HG02759 (cell line): ENCODE measurements at regions not wholly inside any gene's neighbourhood (a gene's known extent, or its start where the extent isn't known, plus 50 kb on each side); places are given as distances from the start of the nearest gene placed in this dataset.
"Not testable (repeated sequence)": the region's sequence is repeated elsewhere in the genome, so short reads cannot be mapped to it uniquely, and the experiment has no call there.

Source experiments
- ATAC-seq: cut with Tn5 transposase; IDR thresholded peaks from one replicate; pipeline ENCODE4 v1.9.1; 2021; ENCODE audit warnings: mild to moderate bottlenecking, moderate library complexity; ENCODE audit not compliant: unreplicated experiment

- no peak for ATAC-seq
These were observed 1280.9 kb upstream of the TENM3 start for GRCh38 chr4:180962268-180962667.

GRCh38 chr4:180966312-180966711 is 1276.9 kb upstream of the TENM3 start:
- ATAC-seq = no peak

- no peak for ATAC-seq
These were observed 1275.3 kb upstream of the TENM3 start for GRCh38 chr4:180967936-180968335.

GRCh38 chr4:180973894-180974293 is 1269.3 kb upstream of the TENM3 start:
- ATAC-seq = no peak

- ATAC-seq = no peak
These were observed 1252.3 kb upstream of the TENM3 start for GRCh38 chr4:180990931-180991330.

GRCh38 chr4:180993244-180993836 is 1249.9 kb upstream of the TENM3 start:
- ATAC-seq = no peak

- no peak for ATAC-seq
These were observed 1248.5 kb upstream of the TENM3 start for GRCh38 chr4:180994722-180995121.

- ATAC-seq = no peak
These were observed 1244.0 kb upstream of the TENM3 start for GRCh38 chr4:180999217-180999616.

GRCh38 chr4:181004056-181004455 is 1239.1 kb upstream of the TENM3 start:
- no peak for ATAC-seq

- ATAC-seq = no peak
These were observed 1236.5 kb upstream of the TENM3 start for GRCh38 chr4:181006499-181007260.

- ATAC-seq = no peak
These were observed 1235.5 kb upstream of the TENM3 start for GRCh38 chr4:181007751-181008150.

GRCh38 chr4:181008164-181008563 is 1235.0 kb upstream of the TENM3 start:
- no peak for ATAC-seq

- ATAC-seq = no peak
These were observed 1230.0 kb upstream of the TENM3 start for GRCh38 chr4:181013162-181013561.

GRCh38 chr4:181017038-181017437 is 1226.2 kb upstream of the TENM3 start:
- no peak for ATAC-seq

- no peak for ATAC-seq
These were observed 1224.7 kb upstream of the TENM3 start for GRCh38 chr4:181018472-181018871.

- no peak for ATAC-seq
These were observed 1224.3 kb upstream of the TENM3 start for GRCh38 chr4:181018913-181019312.

- ATAC-seq = no peak
These were observed 1222.7 kb upstream of the TENM3 start for GRCh38 chr4:181020456-181020855.

GRCh38 chr4:181021213-181021612 is 1222.0 kb upstream of the TENM3 start:
- ATAC-seq = no peak

- ATAC-seq = not testable (repeated sequence)
These were observed 1212.9 kb upstream of the TENM3 start for GRCh38 chr4:181030135-181030921.

- ATAC-seq = no peak
These were observed 1212.2 kb upstream of the TENM3 start for GRCh38 chr4:181030961-181031360.

- no peak for ATAC-seq
These were observed 1199.7 kb upstream of the TENM3 start for GRCh38 chr4:181043486-181043885.

- ATAC-seq = no peak
These were observed 1196.4 kb upstream of the TENM3 start for GRCh38 chr4:181046809-181047208.
